ENCODE measurements at regions not wholly inside any gene's neighbourhood (a gene's known extent, or its start where the extent isn't known, plus 50 kb on each side); places are given as distances from the start of the nearest gene placed in this dataset.
"Not testable (repeated sequence)": the region's sequence is repeated elsewhere in the genome, so short reads cannot be mapped to it uniquely, and the experiment has no call there.

GRCh38 chr9:126183266-126183665 lies 143.4 kb upstream of the MVB12B start:
- ChIA-PET CTCF (no interaction called here), POLR2A (no interaction called here)
- Histone ChIP-seq H3K27me3 (ENCODE audit: control insufficient read depth, insufficient read depth, low read length) (peaks cover 3% of the 10 kb centered on the region), H3K9me3 (ENCODE audit: control insufficient read depth, insufficient read depth, low read length) (no peaks in the 10 kb centered on the region), H3K27ac (ENCODE audit: low read depth, low read length) (no peak overlapping the region), H3K4me3 (ENCODE audit: low read depth, low read length) (no peak overlapping the region)
- no peak for TF ChIP-seq CTCF (IDR thresholded peaks at IDR 0.05; ENCODE audit: low read depth, low read length)
- no peak for DNase-seq (ENCODE audit: low read depth, low spot score)

DNA sequence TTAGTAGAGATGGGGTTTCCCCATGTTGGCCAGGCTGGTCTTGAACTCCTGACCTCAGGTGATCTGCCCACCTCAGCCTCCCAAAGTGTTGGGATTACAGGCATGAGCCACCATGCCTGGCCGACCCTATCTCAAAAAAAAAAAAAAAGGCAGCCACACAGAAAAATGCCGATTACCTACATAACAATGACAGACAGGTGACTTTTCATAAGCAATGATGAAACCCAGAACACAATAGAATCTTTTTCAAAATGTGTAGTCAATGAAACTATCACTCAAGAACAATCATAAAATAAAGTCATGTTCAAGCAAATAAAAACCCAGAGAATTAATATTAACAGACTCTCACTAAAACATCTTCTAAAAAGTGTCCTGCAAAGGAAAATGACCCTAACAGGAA lies 135.6 kb upstream of the MVB12B start:
- CTCF ChIA-PET; H3K27ac ChIP-seq (ENCODE audit: low read depth, low read length); DNase-seq (ENCODE audit: low read depth, low spot score); H3K9me3 ChIP-seq (ENCODE audit: control insufficient read depth, insufficient read depth, low read length); H3K27me3 ChIP-seq (ENCODE audit: control insufficient read depth, insufficient read depth, low read length); POLR2A ChIA-PET; H3K4me3 ChIP-seq (ENCODE audit: low read depth, low read length): not testable (repeated sequence)

- no peak overlapping the region for H3K27ac ChIP-seq (ENCODE audit: low read depth, low read length)
- peaks cover under 1% of the 10 kb centered on the region for H3K27me3 ChIP-seq (ENCODE audit: control insufficient read depth, insufficient read depth, low read length)
- ChIA-PET CTCF (no interaction called here), POLR2A (no interaction called here)
- TF ChIP-seq CTCF (IDR thresholded peaks at IDR 0.05; ENCODE audit: low read depth, low read length), result no peak
- H3K4me3 ChIP-seq (ENCODE audit: low read depth, low read length), result no peak overlapping the region
- H3K9me3 ChIP-seq (ENCODE audit: control insufficient read depth, insufficient read depth, low read length), result no peaks in the 10 kb centered on the region
- no peak for DNase-seq (ENCODE audit: low read depth, low spot score)
Measured at GRCh38 chr9:126198854-126199253, 127.8 kb upstream of the MVB12B start.

- Histone ChIP-seq H3K27ac (ENCODE audit: low read depth, low read length) (no peak overlapping the region), H3K4me3 (ENCODE audit: low read depth, low read length) (no peak overlapping the region), H3K9me3 (ENCODE audit: control insufficient read depth, insufficient read depth, low read length) (no peaks in the 10 kb centered on the region; the same call in 1 of the 2 replicates), H3K27me3 (ENCODE audit: control insufficient read depth, insufficient read depth, low read length) (peaks cover 8% of the 10 kb centered on the region)
- POLR2A ChIA-PET, result no interaction called here
- CTCF ChIA-PET, result interaction anchor here (0.7 kb wide), 1 partner anchor 121 kb away, joined by 3 read pairs; no protein-coding TSS in a partner anchor
- no peak for DNase-seq (ENCODE audit: low read depth, low spot score)
- TF ChIP-seq CTCF (IDR thresholded peaks at IDR 0.05; ENCODE audit: low read depth, low read length), result 0 out of 2 replicates have a peak, but pooled peaks have one; percentile 5
Measured at GRCh38 chr9:126203313-126203712, 123.3 kb upstream of the MVB12B start.

DNA sequence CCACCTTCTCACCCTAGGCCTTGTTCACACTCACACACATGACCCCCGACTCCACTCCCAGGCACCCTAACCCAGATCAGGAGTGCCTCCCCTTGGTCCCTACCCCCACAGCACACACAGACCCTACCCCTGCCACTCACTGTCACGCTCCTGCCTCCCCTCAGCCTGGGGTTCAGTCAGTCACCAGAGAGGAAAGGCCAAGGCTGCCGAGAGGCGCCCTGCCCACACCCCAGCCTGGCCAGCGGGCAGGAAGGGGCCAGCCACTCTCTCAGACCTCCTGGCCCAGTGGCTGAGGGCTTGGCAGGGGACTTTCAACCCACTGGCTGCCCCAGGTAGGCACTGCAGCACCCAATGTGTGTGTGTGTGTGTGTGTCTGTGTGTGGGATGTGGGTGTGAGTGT lies 122.4 kb upstream of the MVB12B start:
- H3K27me3 ChIP-seq (ENCODE audit: control insufficient read depth, insufficient read depth, low read length), result peaks cover 10% of the 10 kb centered on the region
- no peak for TF ChIP-seq CTCF (IDR thresholded peaks at IDR 0.05; ENCODE audit: low read depth, low read length)
- ChIA-PET POLR2A (no interaction called here), CTCF (interaction anchor here (0.7 kb wide), 1 partner anchor 122 kb away, joined by 3 read pairs; no protein-coding TSS in a partner anchor)
- DNase-seq (ENCODE audit: low read depth, low spot score), result no peak
- no peaks in the 10 kb centered on the region; the same call in 1 of the 2 replicates for H3K9me3 ChIP-seq (ENCODE audit: control insufficient read depth, insufficient read depth, low read length)
- H3K27ac ChIP-seq (ENCODE audit: low read depth, low read length), result no peak overlapping the region
- no peak overlapping the region for H3K4me3 ChIP-seq (ENCODE audit: low read depth, low read length)

All from AG04450 (cell line).